ENCODE measurements at regions not wholly inside any gene's neighbourhood (a gene's known extent, or its start where the extent isn't known, plus 50 kb on each side); places are given as distances from the start of the nearest gene placed in this dataset.

DNA sequence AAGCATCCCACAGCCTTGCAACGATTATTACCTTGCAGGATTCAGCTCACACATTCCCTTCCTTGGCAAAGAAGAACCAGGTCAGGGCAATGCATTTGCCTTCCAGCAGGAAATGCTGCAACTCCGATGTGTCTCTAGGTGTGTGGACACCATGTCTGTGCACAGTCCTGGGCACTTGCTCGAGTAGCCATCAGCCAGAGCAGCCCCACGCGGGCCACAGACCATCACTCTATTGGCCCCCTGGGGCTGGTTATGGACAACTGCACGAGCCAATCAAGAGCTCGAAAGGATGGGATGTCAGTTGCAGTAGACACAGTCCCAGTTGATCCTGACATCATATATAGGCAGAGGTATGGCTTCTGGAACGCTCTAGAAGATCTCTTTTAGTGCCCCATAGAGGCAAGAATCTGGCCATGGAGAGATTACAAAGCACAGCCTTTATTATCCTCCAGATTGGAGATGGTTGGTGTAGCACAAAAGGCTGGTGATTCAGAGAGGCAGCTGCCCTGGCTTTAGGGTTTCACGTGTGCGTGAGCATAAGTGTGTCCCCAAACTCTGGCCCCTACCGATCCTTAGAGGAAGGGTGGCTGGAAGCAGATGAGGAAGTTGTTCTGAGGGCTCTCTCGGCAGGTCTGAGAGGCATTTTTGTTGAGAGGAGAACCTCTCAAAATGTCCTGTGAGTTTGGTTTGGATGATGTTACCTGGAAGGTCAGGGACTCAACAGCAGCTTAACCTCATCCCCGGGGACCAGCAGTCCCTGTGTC, 403.8 kb downstream of the SEC14L1 start (continued):
- TF ChIP-seq ASH2L (IDR thresholded peaks at IDR 0.05; ENCODE audit: low read length) = no peak
